Stimulated activated CD4-positive, alpha-beta T cell treated with anti-CD3 and anti-CD28 coated beads, Interleukin-4, amount 100 ng/mL, for 24 hours (primary cell): ENCODE measurements at regions not wholly inside any gene's neighbourhood (a gene's known extent, or its start where the extent isn't known, plus 50 kb on each side); places are given as distances from the start of the nearest gene placed in this dataset.
"Not testable (repeated sequence)": the region's sequence is repeated elsewhere in the genome, so short reads cannot be mapped to it uniquely, and the experiment has no call there.

Experiments
- DNase-seq: peaks from one replicate; pipeline ENCODE4 v3.0.0-alpha.2; 2020

GRCh38 chr10:36872702-36873393, 252.6 kb upstream of the ANKRD30A start:
- DNase-seq: no peak

- no peak for DNase-seq
Measured at GRCh38 chr10:36840788-36841187, 284.6 kb upstream of the ANKRD30A start.

- no peak for DNase-seq
Measured at GRCh38 chr10:36837416-36837815, 288.0 kb upstream of the ANKRD30A start.

- DNase-seq: no peak
Measured at GRCh38 chr10:36819781-36820180, 305.6 kb upstream of the ANKRD30A start.

- no peak for DNase-seq
Measured at GRCh38 chr10:36817898-36818297, 307.5 kb upstream of the ANKRD30A start.

- DNase-seq: no peak
Measured at GRCh38 chr10:36808625-36809362, 316.6 kb upstream of the ANKRD30A start.

- DNase-seq: no peak
Measured at GRCh38 chr10:36803229-36803628, 322.2 kb upstream of the ANKRD30A start.

- no peak for DNase-seq
Measured at GRCh38 chr10:36802490-36803153, 322.8 kb upstream of the ANKRD30A start.

- no peak for DNase-seq
Measured at GRCh38 chr10:36801660-36802059, 323.7 kb upstream of the ANKRD30A start.

GRCh38 chr10:36794981-36795380, 330.4 kb upstream of the ANKRD30A start:
- no peak for DNase-seq

- no peak for DNase-seq
Measured at GRCh38 chr10:36789974-36790373, 335.4 kb upstream of the ANKRD30A start.

GRCh38 chr10:36788152-36788551, 337.2 kb upstream of the ANKRD30A start:
- DNase-seq: no peak

GRCh38 chr10:36783400-36783799, 342.0 kb upstream of the ANKRD30A start:
- no peak for DNase-seq

GRCh38 chr10:36781570-36781969, 343.8 kb upstream of the ANKRD30A start:
- no peak for DNase-seq

- no peak for DNase-seq
Measured at GRCh38 chr10:36780158-36780557, 345.2 kb upstream of the ANKRD30A start.

GRCh38 chr10:36779238-36779846, 346.1 kb upstream of the ANKRD30A start:
- no peak for DNase-seq

GRCh38 chr10:36778651-36779050, 346.7 kb upstream of the ANKRD30A start:
- DNase-seq: no peak

- no peak for DNase-seq
Measured at GRCh38 chr10:36773652-36774051, 351.7 kb upstream of the ANKRD30A start.

- DNase-seq: no peak
Measured at GRCh38 chr10:36771725-36772124, 353.7 kb upstream of the ANKRD30A start.

- DNase-seq: not testable (repeated sequence)
Measured at GRCh38 chr10:36769741-36770140, 355.7 kb upstream of the ANKRD30A start.

GRCh38 chr10:36766940-36767339, 358.5 kb upstream of the ANKRD30A start:
- no peak for DNase-seq

- no peak for DNase-seq
Measured at GRCh38 chr10:36766415-36766810, 359.0 kb upstream of the ANKRD30A start.

GRCh38 chr10:36765782-36766414, 359.5 kb upstream of the ANKRD30A start:
- no peak for DNase-seq
